ENCODE measurements at regions not wholly inside any gene's neighbourhood (a gene's known extent, or its start where the extent isn't known, plus 50 kb on each side); places are given as distances from the start of the nearest gene placed in this dataset.

- DNase-seq (ENCODE audit: extremely low spot score, unreplicated experiment), result no peak
- Mint-ChIP-seq H3K4me1 (ENCODE audit: unreplicated experiment) (no peaks in the 10 kb centered on the region), H3K27me3 (no peaks in the 10 kb centered on the region), H3K36me3 (no peaks in the 10 kb centered on the region), H3K27ac (no peak overlapping the region), H3K9me3 (peaks cover 3% of the 10 kb centered on the region), H3K4me3 (no peak overlapping the region)
- TF ChIP-seq CTCF (conservative IDR thresholded peaks at IDR 0.05), result no peak
These were observed 63.3 kb upstream of the CARMIL1 start for GRCh38 chr6:25215881-25216280.

DNA sequence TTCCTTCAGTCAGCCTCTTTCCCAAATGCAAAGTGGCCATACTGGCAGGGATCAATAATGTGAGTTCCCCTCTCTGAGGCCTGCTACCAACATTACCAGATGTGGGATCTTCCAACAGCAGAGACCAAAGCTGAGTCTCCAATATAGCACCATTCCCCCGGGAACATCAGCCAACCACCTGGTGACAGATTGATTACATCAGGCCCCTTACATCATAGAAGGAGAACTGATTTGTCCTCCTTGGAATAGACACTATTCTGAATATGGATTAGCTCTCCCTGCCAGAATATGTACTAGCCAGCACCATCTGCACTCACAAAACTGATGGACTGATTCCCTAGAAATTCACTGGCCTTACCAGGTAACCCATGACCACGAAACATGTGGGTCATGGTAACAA is 61.9 kb upstream of the CARMIL1 start:
- no peak overlapping the region for H3K27ac Mint-ChIP-seq
- H3K36me3 Mint-ChIP-seq, result no peaks in the 10 kb centered on the region
- TF ChIP-seq CTCF (conservative IDR thresholded peaks at IDR 0.05), result no peak

DNA sequence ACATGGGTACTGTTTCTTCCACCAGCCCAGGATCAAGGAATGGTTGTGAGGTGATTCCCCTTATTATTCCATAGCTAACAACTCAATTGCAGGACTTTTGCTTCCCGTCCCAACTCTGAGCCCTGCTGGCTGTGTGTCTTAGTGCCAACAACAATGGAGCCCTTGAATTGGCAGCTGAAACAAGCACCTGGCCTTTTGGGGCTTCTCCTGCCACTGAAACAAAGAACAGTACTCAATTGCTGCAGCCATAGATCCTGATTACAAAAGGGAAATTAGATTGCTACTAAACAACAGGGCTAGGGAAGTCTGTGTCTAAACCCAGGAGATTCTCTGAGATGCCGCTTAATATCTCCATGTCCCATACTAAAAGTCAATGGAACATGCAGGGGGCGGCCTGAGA is 61.3 kb upstream of the CARMIL1 start:
- H3K4me3 Mint-ChIP-seq, result no peak overlapping the region
- peaks cover 3% of the 10 kb centered on the region for H3K9me3 Mint-ChIP-seq
- no peaks in the 10 kb centered on the region for H3K27me3 Mint-ChIP-seq
- no peak overlapping the region for H3K27ac Mint-ChIP-seq
- H3K36me3 Mint-ChIP-seq, result no peaks in the 10 kb centered on the region
- no peak for DNase-seq (ENCODE audit: extremely low spot score, unreplicated experiment)
- no peaks in the 10 kb centered on the region for H3K4me1 Mint-ChIP-seq (ENCODE audit: unreplicated experiment)
- TF ChIP-seq CTCF (conservative IDR thresholded peaks at IDR 0.05), result no peak

More for the DNA sequence above, 61.9 kb upstream of the CARMIL1 start:
- H3K4me3 Mint-ChIP-seq, result no peak overlapping the region
- H3K27me3 Mint-ChIP-seq, result no peaks in the 10 kb centered on the region
- DNase-seq (ENCODE audit: extremely low spot score, unreplicated experiment), result no peak
- peaks cover 3% of the 10 kb centered on the region for H3K9me3 Mint-ChIP-seq
- no peaks in the 10 kb centered on the region for H3K4me1 Mint-ChIP-seq (ENCODE audit: unreplicated experiment)

- Mint-ChIP-seq H3K4me3 (peak overlapping the region; percentile 58), H3K27me3 (peaks cover under 1% of the 10 kb centered on the region), H3K9me3 (peaks cover 3% of the 10 kb centered on the region), H3K27ac (peak overlapping the region; percentile 84), H3K4me1 (ENCODE audit: unreplicated experiment) (no peaks in the 10 kb centered on the region), H3K36me3 (no peaks in the 10 kb centered on the region)
- no peak for TF ChIP-seq CTCF (conservative IDR thresholded peaks at IDR 0.05)
- no peak for DNase-seq (ENCODE audit: extremely low spot score, unreplicated experiment)
These were observed 60.8 kb upstream of the CARMIL1 start for GRCh38 chr6:25218346-25218745.

- Mint-ChIP-seq H3K4me3 (no peak overlapping the region), H3K9me3 (peaks cover 3% of the 10 kb centered on the region), H3K27ac (peak overlapping the region; percentile 84), H3K27me3 (peaks cover 4% of the 10 kb centered on the region), H3K36me3 (no peaks in the 10 kb centered on the region), H3K4me1 (ENCODE audit: unreplicated experiment) (no peaks in the 10 kb centered on the region)
- DNase-seq (ENCODE audit: extremely low spot score, unreplicated experiment), result no peak
- TF ChIP-seq CTCF (conservative IDR thresholded peaks at IDR 0.05), result no peak
These were observed 59.8 kb upstream of the CARMIL1 start for GRCh38 chr6:25219216-25219916.
